Neural progenitor cell (in vitro differentiated cells): ENCODE measurements at regions not wholly inside any gene's neighbourhood (a gene's known extent, or its start where the extent isn't known, plus 50 kb on each side); places are given as distances from the start of the nearest gene placed in this dataset.
A peak's percentile ranks its signal among the peaks of the same experiment; 100 is the strongest.

Experiments
- DNase-seq: peaks from one replicate; pipeline ENCODE4 v3.0.0-alpha.2; 2016; ENCODE audit warnings: low spot score
- H2AFZ ChIP-seq: fragments of 200-600 bp; sonication (generic); replicated peaks from 2 replicates; pipeline ENCODE4 v1.6.1; 2016; ENCODE audit warnings: antibody characterized with exemption
- H3F3A ChIP-seq: fragments of 200-600 bp; sonication (generic); 2 replicates; pipeline ENCODE4 v1.6.1; 2016; ENCODE audit warnings: antibody characterized with exemption, low read depth
- H3K27ac ChIP-seq: fragments of 200-600 bp; sonication (generic); 2 replicates; pipeline ENCODE4 v1.5.1; 2016; ENCODE audit warnings: mild to moderate bottlenecking
- H3K27me3 ChIP-seq: fragments of 200-600 bp; sonication (generic); 2 replicates; pipeline ENCODE4 v1.6.1; 2016; ENCODE audit warnings: mild to moderate bottlenecking, moderate library complexity
- H3K36me3 ChIP-seq: fragments of 200-600 bp; sonication (generic); 2 replicates; pipeline ENCODE4 v1.5.1; 2016
- H3K4me1 ChIP-seq: fragments of 200-600 bp; sonication (generic); 2 replicates; pipeline ENCODE4 v1.6.1; 2016; ENCODE audit warnings: mixed run types
- H3K4me2 ChIP-seq: fragments of 200-600 bp; sonication (generic); 2 replicates; pipeline ENCODE4 v1.6.1; 2016
- H3K4me3 ChIP-seq: fragments of 200-600 bp; sonication (generic); 2 replicates; pipeline ENCODE4 v1.5.1; 2016
- H3K79me2 ChIP-seq: fragments of 200-600 bp; sonication (generic); 2 replicates; pipeline ENCODE4 v1.6.1; 2016; ENCODE audit warnings: low read depth
- H3K9ac ChIP-seq: fragments of 200-600 bp; sonication (generic); 2 replicates; pipeline ENCODE4 v1.6.1; 2016
- H3K9me3 ChIP-seq: fragments of 200-600 bp; sonication (generic); 2 replicates; pipeline ENCODE4 v1.5.1; 2016; ENCODE audit warnings: low read depth
- H4K20me1 ChIP-seq: fragments of 200-600 bp; sonication (generic); 2 replicates; pipeline ENCODE4 v1.6.1; 2016; ENCODE audit warnings: low read depth
- H3K27ac Mint-ChIP-seq: 3 replicates; pipeline ENCODE4 v1.8.0; 2021; ENCODE audit warnings: mixed read lengths
- H3K27me3 Mint-ChIP-seq: 2 replicates; pipeline ENCODE4 v1.8.0; 2022; ENCODE audit warnings: low read depth, mild to moderate bottlenecking, inconsistent platforms, moderate library complexity, mixed read lengths; ENCODE audit not compliant: insufficient read depth
- H3K36me3 Mint-ChIP-seq: 3 replicates; pipeline ENCODE4 v1.8.0; 2021; ENCODE audit warnings: mixed read lengths
- H3K4me1 Mint-ChIP-seq: 3 replicates; pipeline ENCODE4 v1.8.0; 2021; ENCODE audit warnings: mixed read lengths
- H3K4me3 Mint-ChIP-seq: 3 replicates; pipeline ENCODE4 v1.8.0; 2021; ENCODE audit warnings: mild to moderate bottlenecking, moderate library complexity, mixed read lengths
- H3K9me3 Mint-ChIP-seq: 3 replicates; pipeline ENCODE4 v1.8.0; 2020; ENCODE audit warnings: mixed read lengths
- CTCF ChIP-seq: fragments of 200-600 bp; sonication (generic); IDR thresholded peaks from 2 replicates; pipeline ENCODE4 v1.5.1; 2017; ENCODE audit warnings: antibody characterized with exemption, mild to moderate bottlenecking
- EZH2 ChIP-seq: fragments of 200-600 bp; sonication (generic); IDR thresholded peaks from 2 replicates; pipeline ENCODE4 v1.6.1; 2017; ENCODE audit warnings: antibody characterized with exemption, mild to moderate bottlenecking, moderate library complexity
- EZH2phosphoT487 ChIP-seq: fragments of 200-600 bp; sonication (generic); IDR thresholded peaks from 2 replicates; pipeline ENCODE4 v1.6.1; 2017; ENCODE audit warnings: antibody characterized with exemption

- Mint-ChIP-seq H3K36me3 (peaks cover 2% of the 10 kb centered on the region), H3K27me3 (peaks cover 2% of the 10 kb centered on the region), H3K27ac (peak overlapping the region; percentile 12), H3K4me1 (peaks cover 41% of the 10 kb centered on the region), H3K4me3 (no peak overlapping the region), H3K9me3 (peaks cover 2% of the 10 kb centered on the region)
- Histone ChIP-seq H3K9ac (no peak overlapping the region), H3K27ac (no peak overlapping the region), H3K79me2 (no peaks in the 10 kb centered on the region), H3K9me3 (no peaks in the 10 kb centered on the region), H3K4me1 (peaks cover 29% of the 10 kb centered on the region), H2AFZ (no peak overlapping the region), H4K20me1 (no peaks in the 10 kb centered on the region), H3F3A (no peaks in the 10 kb centered on the region), H3K27me3 (no peaks in the 10 kb centered on the region), H3K4me3 (no peak overlapping the region), H3K36me3 (no peaks in the 10 kb centered on the region), H3K4me2 (peak overlapping the region; percentile 7)
- no peak for TF ChIP-seq EZH2phosphoT487
- no peak for TF ChIP-seq CTCF
- no peak for TF ChIP-seq EZH2
- no peak for DNase-seq
Measured at GRCh38 chr12:97324471-97324870, 138.1 kb upstream of the RMST start.

GRCh38 chr12:97335115-97335514 lies 127.5 kb upstream of the RMST start:
- Histone ChIP-seq H3F3A (no peaks in the 10 kb centered on the region), H4K20me1 (no peaks in the 10 kb centered on the region), H3K9ac (no peak overlapping the region), H2AFZ (no peak overlapping the region), H3K4me3 (no peak overlapping the region), H3K27ac (no peak overlapping the region), H3K4me1 (peaks cover 20% of the 10 kb centered on the region), H3K27me3 (no peaks in the 10 kb centered on the region), H3K9me3 (no peaks in the 10 kb centered on the region), H3K36me3 (no peaks in the 10 kb centered on the region), H3K4me2 (no peak overlapping the region), H3K79me2 (no peaks in the 10 kb centered on the region)
- TF ChIP-seq EZH2phosphoT487 (no peak), CTCF (no peak), EZH2 (no peak)
- no peak overlapping the region for H3K4me3 Mint-ChIP-seq
- peaks cover 2% of the 10 kb centered on the region for H3K36me3 Mint-ChIP-seq
- peaks cover 13% of the 10 kb centered on the region for H3K4me1 Mint-ChIP-seq
- H3K27me3 Mint-ChIP-seq, result peaks cover 4% of the 10 kb centered on the region
- no peak overlapping the region for H3K27ac Mint-ChIP-seq
- peaks cover 3% of the 10 kb centered on the region for H3K9me3 Mint-ChIP-seq
- DNase-seq, result no peak

GRCh38 chr12:97336900-97337751 lies 125.5 kb upstream of the RMST start:
- no peak overlapping the region for H3K9ac ChIP-seq
- no peak for TF ChIP-seq EZH2
- TF ChIP-seq CTCF, result no peak
- TF ChIP-seq EZH2phosphoT487, result no peak
- Mint-ChIP-seq H3K9me3 (no peaks in the 10 kb centered on the region), H3K27ac (peak overlapping the region; percentile 38), H3K36me3 (no peaks in the 10 kb centered on the region), H3K4me3 (no peak overlapping the region), H3K4me1 (peaks cover 11% of the 10 kb centered on the region), H3K27me3 (no peaks in the 10 kb centered on the region)
- H3K27ac ChIP-seq, result no peak overlapping the region
- H3K4me3 ChIP-seq, result no peak overlapping the region
- H3K27me3 ChIP-seq, result no peaks in the 10 kb centered on the region
- H4K20me1 ChIP-seq, result no peaks in the 10 kb centered on the region
- no peaks in the 10 kb centered on the region for H3K36me3 ChIP-seq
- peaks cover 20% of the 10 kb centered on the region for H3K4me1 ChIP-seq
- no peaks in the 10 kb centered on the region for H3K79me2 ChIP-seq
- DNase-seq, result peak; percentile 34
- no peaks in the 10 kb centered on the region for H3K9me3 ChIP-seq
- H3F3A ChIP-seq, result no peaks in the 10 kb centered on the region
- no peak overlapping the region for H3K4me2 ChIP-seq
- H2AFZ ChIP-seq, result peak overlapping the region; percentile 57
